ENCODE measurements at regions not wholly inside any gene's neighbourhood (a gene's known extent, or its start where the extent isn't known, plus 50 kb on each side); places are given as distances from the start of the nearest gene placed in this dataset.

DNA sequence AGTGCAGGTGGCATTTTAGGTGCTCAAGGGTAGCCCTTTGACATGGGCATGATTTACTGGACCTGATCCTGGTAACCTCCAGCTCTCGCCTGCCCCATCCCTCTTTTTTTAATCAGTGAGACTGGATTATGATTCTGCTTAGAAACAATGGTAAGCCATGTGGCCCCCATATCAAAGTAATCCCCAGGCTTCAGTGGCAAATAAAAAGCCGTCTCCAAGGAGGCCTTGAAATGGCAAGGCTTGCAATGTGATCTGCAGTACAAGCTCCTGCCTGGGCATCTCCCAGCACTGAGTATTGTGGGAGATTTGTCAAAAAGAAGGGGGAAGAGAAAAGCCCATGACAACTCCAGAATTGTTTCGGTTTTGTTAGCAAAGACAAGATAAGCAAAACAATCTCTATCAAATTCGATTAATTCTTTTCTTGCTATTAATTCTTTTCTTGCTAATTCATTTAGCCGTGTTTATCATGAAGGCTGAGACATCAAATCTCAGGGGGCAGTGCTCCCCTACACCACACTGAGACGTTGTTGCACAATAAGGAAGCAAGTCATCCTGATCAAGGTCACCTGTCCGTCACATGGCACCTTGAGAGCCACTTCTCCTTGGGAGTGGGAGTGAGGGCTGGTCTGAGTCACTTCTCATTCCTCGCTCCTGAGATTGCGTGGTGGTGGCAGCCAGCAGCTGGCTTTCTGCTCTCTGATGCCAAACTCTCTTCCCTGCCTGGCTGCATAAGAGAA lies 312.7 kb upstream of the GATB start:
- TF ChIP-seq, protein P1, sequence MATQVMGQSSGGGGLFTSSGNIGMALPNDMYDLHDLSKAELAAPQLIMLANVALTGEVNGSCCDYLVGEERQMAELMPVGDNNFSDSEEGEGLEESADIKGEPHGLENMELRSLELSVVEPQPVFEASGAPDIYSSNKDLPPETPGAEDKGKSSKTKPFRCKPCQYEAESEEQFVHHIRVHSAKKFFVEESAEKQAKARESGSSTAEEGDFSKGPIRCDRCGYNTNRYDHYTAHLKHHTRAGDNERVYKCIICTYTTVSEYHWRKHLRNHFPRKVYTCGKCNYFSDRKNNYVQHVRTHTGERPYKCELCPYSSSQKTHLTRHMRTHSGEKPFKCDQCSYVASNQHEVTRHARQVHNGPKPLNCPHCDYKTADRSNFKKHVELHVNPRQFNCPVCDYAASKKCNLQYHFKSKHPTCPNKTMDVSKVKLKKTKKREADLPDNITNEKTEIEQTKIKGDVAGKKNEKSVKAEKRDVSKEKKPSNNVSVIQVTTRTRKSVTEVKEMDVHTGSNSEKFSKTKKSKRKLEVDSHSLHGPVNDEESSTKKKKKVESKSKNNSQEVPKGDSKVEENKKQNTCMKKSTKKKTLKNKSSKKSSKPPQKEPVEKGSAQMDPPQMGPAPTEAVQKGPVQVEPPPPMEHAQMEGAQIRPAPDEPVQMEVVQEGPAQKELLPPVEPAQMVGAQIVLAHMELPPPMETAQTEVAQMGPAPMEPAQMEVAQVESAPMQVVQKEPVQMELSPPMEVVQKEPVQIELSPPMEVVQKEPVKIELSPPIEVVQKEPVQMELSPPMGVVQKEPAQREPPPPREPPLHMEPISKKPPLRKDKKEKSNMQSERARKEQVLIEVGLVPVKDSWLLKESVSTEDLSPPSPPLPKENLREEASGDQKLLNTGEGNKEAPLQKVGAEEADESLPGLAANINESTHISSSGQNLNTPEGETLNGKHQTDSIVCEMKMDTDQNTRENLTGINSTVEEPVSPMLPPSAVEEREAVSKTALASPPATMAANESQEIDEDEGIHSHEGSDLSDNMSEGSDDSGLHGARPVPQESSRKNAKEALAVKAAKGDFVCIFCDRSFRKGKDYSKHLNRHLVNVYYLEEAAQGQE (IDR thresholded peaks at IDR 0.05; ENCODE audit: insufficient read depth in 1 of 2, low read depth in 2 of 2, low read length in 2 of 2): no peak

GRCh38 chr4:152072906-152073305 lies 312.1 kb upstream of the GATB start:
- TF ChIP-seq, protein P1 (IDR thresholded peaks at IDR 0.05; ENCODE audit: insufficient read depth in 1 of 2, low read depth in 2 of 2, low read length in 2 of 2): no peak

DNA sequence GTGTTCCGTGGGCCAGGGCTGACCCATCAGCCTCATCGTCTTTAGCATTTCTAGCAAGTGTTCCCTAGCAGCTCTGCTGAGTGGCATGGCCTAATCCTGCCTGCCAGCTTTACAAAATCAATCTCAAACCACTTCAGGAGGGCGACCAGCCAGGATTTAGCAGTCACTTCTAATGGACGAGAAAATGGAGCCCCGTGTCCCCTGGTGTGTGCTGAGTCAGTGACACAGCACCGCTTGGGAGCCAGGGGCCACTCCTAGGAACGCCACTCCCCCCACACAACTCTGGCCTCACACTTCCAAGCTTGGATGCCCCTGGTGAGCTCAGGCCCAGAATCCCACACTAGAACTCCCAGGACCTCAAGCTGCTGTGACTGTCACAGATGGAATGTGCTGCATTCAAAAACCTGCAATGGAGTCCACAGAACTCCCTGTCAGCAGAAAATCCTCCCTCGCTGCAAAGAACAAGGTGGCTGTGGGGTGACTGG lies 311.2 kb upstream of the GATB start:
- no peak for TF ChIP-seq FOXP2 (optimal IDR thresholded peaks at IDR 0.05; ENCODE audit: borderline replicate concordance, extremely low read depth, extremely low read length, insufficient read depth)
- TF ChIP-seq, protein P1 (IDR thresholded peaks at IDR 0.05; ENCODE audit: insufficient read depth in 1 of 2, low read depth in 2 of 2, low read length in 2 of 2): no peak
- TF ChIP-seq TAF1 (IDR thresholded peaks at IDR 0.05; ENCODE audit: borderline replicate concordance, insufficient read depth, low read length): no peak
- TF ChIP-seq POLR2AphosphoS5 (IDR thresholded peaks at IDR 0.05; ENCODE audit: low read depth, low read length): no peak
- no peak for TF ChIP-seq SIN3A (IDR thresholded peaks at IDR 0.05; ENCODE audit: borderline replicate concordance, insufficient read depth, low read length)

DNA sequence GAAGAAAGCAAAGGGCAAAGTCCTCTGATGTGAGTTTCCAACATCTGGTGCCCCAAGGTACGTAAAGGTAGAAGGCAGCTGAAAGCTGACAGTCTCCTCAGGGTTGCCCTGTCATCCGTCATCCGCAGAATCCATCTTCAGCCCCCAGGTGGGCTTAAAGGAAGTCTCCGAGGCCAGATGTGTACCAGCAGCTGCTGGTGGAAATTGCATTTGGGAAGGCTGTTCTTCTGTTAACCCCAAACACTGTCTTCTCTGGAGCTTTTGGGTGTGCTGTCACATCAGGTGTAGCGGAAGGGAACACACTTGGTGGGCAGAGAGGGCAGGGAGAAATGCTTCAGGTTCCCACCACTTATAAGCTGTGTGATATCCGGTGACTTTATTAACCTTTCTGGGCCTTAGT lies 310.0 kb upstream of the GATB start:
- no peak for TF ChIP-seq FOXP2 (optimal IDR thresholded peaks at IDR 0.05; ENCODE audit: borderline replicate concordance, extremely low read depth, extremely low read length, insufficient read depth)
- TF ChIP-seq TAF1 (IDR thresholded peaks at IDR 0.05; ENCODE audit: borderline replicate concordance, insufficient read depth, low read length): no peak
- no peak for TF ChIP-seq POLR2AphosphoS5 (IDR thresholded peaks at IDR 0.05; ENCODE audit: low read depth, low read length)
- TF ChIP-seq, protein P1 (IDR thresholded peaks at IDR 0.05; ENCODE audit: insufficient read depth in 1 of 2, low read depth in 2 of 2, low read length in 2 of 2): no peak
- TF ChIP-seq SIN3A (IDR thresholded peaks at IDR 0.05; ENCODE audit: borderline replicate concordance, insufficient read depth, low read length): no peak

GRCh38 chr4:152068866-152069265 lies 308.1 kb upstream of the GATB start:
- TF ChIP-seq TAF1 (IDR thresholded peaks at IDR 0.05; ENCODE audit: borderline replicate concordance, insufficient read depth, low read length): no peak
- no peak for TF ChIP-seq SIN3A (IDR thresholded peaks at IDR 0.05; ENCODE audit: borderline replicate concordance, insufficient read depth, low read length)
- TF ChIP-seq POLR2AphosphoS5 (IDR thresholded peaks at IDR 0.05; ENCODE audit: low read depth, low read length): no peak
- TF ChIP-seq, protein P1 (IDR thresholded peaks at IDR 0.05; ENCODE audit: insufficient read depth in 1 of 2, low read depth in 2 of 2, low read length in 2 of 2): no peak
- no peak for TF ChIP-seq FOXP2 (optimal IDR thresholded peaks at IDR 0.05; ENCODE audit: borderline replicate concordance, extremely low read depth, extremely low read length, insufficient read depth)

Measured in PFSK-1 (cell line).